Activated naive CD4-positive, alpha-beta T cell treated with anti-CD3 and anti-CD28 coated beads, Interleukin-2, amount 50 U/mL, for 24 hours (primary cell): ENCODE measurements at regions not wholly inside any gene's neighbourhood (a gene's known extent, or its start where the extent isn't known, plus 50 kb on each side); places are given as distances from the start of the nearest gene placed in this dataset.

Source experiments
- H3K27ac Mint-ChIP-seq: one replicate; pipeline ENCODE4 v1.8.0; 2021; ENCODE audit warnings: mild to moderate bottlenecking, mixed read lengths
- H3K27me3 Mint-ChIP-seq: one replicate; pipeline ENCODE4 v1.8.0; 2021; ENCODE audit warnings: mixed read lengths
- H3K36me3 Mint-ChIP-seq: one replicate; pipeline ENCODE4 v1.8.0; 2021; ENCODE audit warnings: mixed read lengths
- H3K4me1 Mint-ChIP-seq: one replicate; pipeline ENCODE4 v1.8.0; 2021; ENCODE audit warnings: mixed read lengths
- H3K4me3 Mint-ChIP-seq: one replicate; pipeline ENCODE4 v1.8.0; 2021; ENCODE audit warnings: mild to moderate bottlenecking, mixed read lengths
- H3K9me3 Mint-ChIP-seq: one replicate; pipeline ENCODE4 v1.8.0; 2021; ENCODE audit warnings: mixed read lengths

GRCh38 chr2:23306401-23306800 is 78.6 kb upstream of the KLHL29 start:
- Mint-ChIP-seq H3K27me3 (peaks cover 11% of the 10 kb centered on the region), H3K4me1 (no peaks in the 10 kb centered on the region), H3K9me3 (no peaks in the 10 kb centered on the region), H3K36me3 (no peaks in the 10 kb centered on the region), H3K27ac (no peak overlapping the region), H3K4me3 (no peak overlapping the region)

GRCh38 chr2:23311186-23311585 is 73.8 kb upstream of the KLHL29 start:
- H3K4me1 Mint-ChIP-seq = no peaks in the 10 kb centered on the region
- H3K9me3 Mint-ChIP-seq = no peaks in the 10 kb centered on the region
- no peaks in the 10 kb centered on the region for H3K36me3 Mint-ChIP-seq
- H3K27ac Mint-ChIP-seq = no peak overlapping the region
- no peak overlapping the region for H3K4me3 Mint-ChIP-seq
- peaks cover 3% of the 10 kb centered on the region for H3K27me3 Mint-ChIP-seq

GRCh38 chr2:23312996-23313606 is 71.9 kb upstream of the KLHL29 start:
- Mint-ChIP-seq H3K27me3 (peaks cover 1% of the 10 kb centered on the region), H3K27ac (no peak overlapping the region), H3K4me3 (no peak overlapping the region), H3K9me3 (no peaks in the 10 kb centered on the region), H3K4me1 (no peaks in the 10 kb centered on the region), H3K36me3 (no peaks in the 10 kb centered on the region)

GRCh38 chr2:23314687-23315086 is 70.3 kb upstream of the KLHL29 start:
- H3K9me3 Mint-ChIP-seq = no peaks in the 10 kb centered on the region
- H3K4me3 Mint-ChIP-seq = no peak overlapping the region
- H3K27me3 Mint-ChIP-seq = peaks cover 8% of the 10 kb centered on the region
- no peaks in the 10 kb centered on the region for H3K4me1 Mint-ChIP-seq
- no peaks in the 10 kb centered on the region for H3K36me3 Mint-ChIP-seq
- no peak overlapping the region for H3K27ac Mint-ChIP-seq

GRCh38 chr2:23320058-23320457 is 64.9 kb upstream of the KLHL29 start:
- H3K9me3 Mint-ChIP-seq = no peaks in the 10 kb centered on the region
- no peak overlapping the region for H3K27ac Mint-ChIP-seq
- H3K4me1 Mint-ChIP-seq = no peaks in the 10 kb centered on the region
- H3K4me3 Mint-ChIP-seq = no peak overlapping the region
- H3K36me3 Mint-ChIP-seq = no peaks in the 10 kb centered on the region
- H3K27me3 Mint-ChIP-seq = peaks cover 30% of the 10 kb centered on the region

GRCh38 chr2:23321751-23322150 is 63.2 kb upstream of the KLHL29 start:
- no peaks in the 10 kb centered on the region for H3K9me3 Mint-ChIP-seq
- H3K4me1 Mint-ChIP-seq = no peaks in the 10 kb centered on the region
- no peaks in the 10 kb centered on the region for H3K36me3 Mint-ChIP-seq
- no peak overlapping the region for H3K27ac Mint-ChIP-seq
- H3K4me3 Mint-ChIP-seq = no peak overlapping the region
- peaks cover 30% of the 10 kb centered on the region for H3K27me3 Mint-ChIP-seq

GRCh38 chr2:23322567-23323197 is 62.3 kb upstream of the KLHL29 start:
- H3K9me3 Mint-ChIP-seq = no peaks in the 10 kb centered on the region
- H3K27me3 Mint-ChIP-seq = peaks cover 30% of the 10 kb centered on the region
- H3K4me3 Mint-ChIP-seq = no peak overlapping the region
- H3K36me3 Mint-ChIP-seq = no peaks in the 10 kb centered on the region
- no peak overlapping the region for H3K27ac Mint-ChIP-seq
- no peaks in the 10 kb centered on the region for H3K4me1 Mint-ChIP-seq

GRCh38 chr2:23323198-23323916 is 61.6 kb upstream of the KLHL29 start:
- Mint-ChIP-seq H3K9me3 (no peaks in the 10 kb centered on the region), H3K4me3 (no peak overlapping the region), H3K27ac (no peak overlapping the region), H3K36me3 (no peaks in the 10 kb centered on the region), H3K27me3 (peaks cover 30% of the 10 kb centered on the region), H3K4me1 (no peaks in the 10 kb centered on the region)

GRCh38 chr2:23323917-23324680 is 60.9 kb upstream of the KLHL29 start:
- no peaks in the 10 kb centered on the region for H3K36me3 Mint-ChIP-seq
- H3K27me3 Mint-ChIP-seq = peaks cover 27% of the 10 kb centered on the region
- H3K4me1 Mint-ChIP-seq = no peaks in the 10 kb centered on the region
- H3K9me3 Mint-ChIP-seq = no peaks in the 10 kb centered on the region
- no peak overlapping the region for H3K4me3 Mint-ChIP-seq
- no peak overlapping the region for H3K27ac Mint-ChIP-seq

GRCh38 chr2:23326330-23326729 is 58.6 kb upstream of the KLHL29 start:
- H3K27ac Mint-ChIP-seq = no peak overlapping the region
- H3K4me3 Mint-ChIP-seq = no peak overlapping the region
- H3K27me3 Mint-ChIP-seq = peaks cover 18% of the 10 kb centered on the region
- H3K36me3 Mint-ChIP-seq = no peaks in the 10 kb centered on the region
- H3K9me3 Mint-ChIP-seq = no peaks in the 10 kb centered on the region
- H3K4me1 Mint-ChIP-seq = no peaks in the 10 kb centered on the region

GRCh38 chr2:23327416-23327815 is 57.6 kb upstream of the KLHL29 start:
- H3K4me3 Mint-ChIP-seq = no peak overlapping the region
- H3K27me3 Mint-ChIP-seq = peaks cover 17% of the 10 kb centered on the region
- H3K27ac Mint-ChIP-seq = no peak overlapping the region
- H3K36me3 Mint-ChIP-seq = no peaks in the 10 kb centered on the region
- H3K4me1 Mint-ChIP-seq = no peaks in the 10 kb centered on the region
- H3K9me3 Mint-ChIP-seq = no peaks in the 10 kb centered on the region

GRCh38 chr2:23327887-23328286 is 57.1 kb upstream of the KLHL29 start:
- H3K27ac Mint-ChIP-seq = no peak overlapping the region
- peaks cover 16% of the 10 kb centered on the region for H3K27me3 Mint-ChIP-seq
- H3K36me3 Mint-ChIP-seq = no peaks in the 10 kb centered on the region
- no peaks in the 10 kb centered on the region for H3K9me3 Mint-ChIP-seq
- H3K4me3 Mint-ChIP-seq = no peak overlapping the region
- H3K4me1 Mint-ChIP-seq = no peaks in the 10 kb centered on the region

GRCh38 chr2:23330214-23330613 is 54.8 kb upstream of the KLHL29 start:
- Mint-ChIP-seq H3K4me3 (no peak overlapping the region), H3K27ac (no peak overlapping the region), H3K27me3 (peaks cover 10% of the 10 kb centered on the region), H3K36me3 (no peaks in the 10 kb centered on the region), H3K4me1 (no peaks in the 10 kb centered on the region), H3K9me3 (no peaks in the 10 kb centered on the region)
